ENCODE measurements at regions not wholly inside any gene's neighbourhood (a gene's known extent, or its start where the extent isn't known, plus 50 kb on each side); places are given as distances from the start of the nearest gene placed in this dataset.

- CTCF ChIA-PET = no interaction called here
- H3K27ac ChIP-seq (ENCODE audit: low read length) = no peak overlapping the region
- BruUV-seq (replicated peaks) = no TSS peak
These were observed 453.4 kb upstream of the AKR1E2 start for GRCh38 chr10:4372601-4373000.

GRCh38 chr10:4371691-4372295, 454.2 kb upstream of the AKR1E2 start:
- DNase-seq (ENCODE audit: low read depth, low spot score) = no peak
- CTCF ChIA-PET = no interaction called here
- POLR2A ChIA-PET = no interaction called here
- TF ChIP-seq POLR2AphosphoS5 (IDR thresholded peaks at IDR 0.05; ENCODE audit: low read depth, low read length) (no peak), TCF7L2 (IDR thresholded peaks at IDR 0.05; ENCODE audit: low read depth, low read length) (no peak), REST (IDR thresholded peaks at IDR 0.05; ENCODE audit: insufficient read depth in 1 of 2, low read depth in 2 of 2, low read length in 1 of 2) (no peak), CTCF (IDR thresholded peaks at IDR 0.05) (no peak), SIN3A (IDR thresholded peaks at IDR 0.05; ENCODE audit: borderline replicate concordance, insufficient read depth, low read depth, low read length) (no peak)
- no peak for ATAC-seq
- Histone ChIP-seq H3K9me3 (ENCODE audit: control insufficient read depth, insufficient read depth, low read depth, low read length) (peaks cover 12% of the 10 kb centered on the region; the same call in 1 of the 2 replicates), H3K27me3 (ENCODE audit: control insufficient read depth, insufficient read depth, low read length) (no peaks in the 10 kb centered on the region), H3K36me3 (ENCODE audit: control insufficient read depth, insufficient read depth, low read length) (no peaks in the 10 kb centered on the region), H3K4me1 (ENCODE audit: control insufficient read depth, insufficient read depth, low read length) (no peaks in the 10 kb centered on the region), H3K27ac (ENCODE audit: low read length) (no peak overlapping the region), H3K4me3 (ENCODE audit: low read depth in 2 of 2, low read length in 2 of 2) (no peak overlapping the region)
- BruUV-seq (replicated peaks) = no TSS peak
- intact Hi-C loops (cut with micrococcal nuclease; ENCODE audit: unreplicated experiment) = no loop called here
- in situ Hi-C loops (cut with HindIII; ENCODE audit: low pct_unique_long_range_greater_than_20kb, low sequenced_read_pairs) = no loop called here

More at GRCh38 chr10:4372601-4373000, 453.4 kb upstream of the AKR1E2 start:
- DNase-seq (ENCODE audit: low read depth, low spot score) (no peak), ATAC-seq (no peak)
- H3K4me3 ChIP-seq (ENCODE audit: low read depth in 2 of 2, low read length in 2 of 2) = no peak overlapping the region
- TF ChIP-seq SIN3A (IDR thresholded peaks at IDR 0.05; ENCODE audit: borderline replicate concordance, insufficient read depth, low read depth, low read length) (no peak), TCF7L2 (IDR thresholded peaks at IDR 0.05; ENCODE audit: low read depth, low read length) (no peak), POLR2AphosphoS5 (IDR thresholded peaks at IDR 0.05; ENCODE audit: low read depth, low read length) (no peak), CTCF (IDR thresholded peaks at IDR 0.05) (no peak), REST (IDR thresholded peaks at IDR 0.05; ENCODE audit: insufficient read depth in 1 of 2, low read depth in 2 of 2, low read length in 1 of 2) (no peak)
- POLR2A ChIA-PET = no interaction called here
- in situ Hi-C loops (cut with HindIII; ENCODE audit: low pct_unique_long_range_greater_than_20kb, low sequenced_read_pairs) = no loop called here
- H3K27me3 ChIP-seq (ENCODE audit: control insufficient read depth, insufficient read depth, low read length) = no peaks in the 10 kb centered on the region
- intact Hi-C loops (cut with micrococcal nuclease; ENCODE audit: unreplicated experiment) = no loop called here
- no peaks in the 10 kb centered on the region for H3K36me3 ChIP-seq (ENCODE audit: control insufficient read depth, insufficient read depth, low read length)
- peaks cover 18% of the 10 kb centered on the region; the same call in 1 of the 2 replicates for H3K9me3 ChIP-seq (ENCODE audit: control insufficient read depth, insufficient read depth, low read depth, low read length)
- no peaks in the 10 kb centered on the region for H3K4me1 ChIP-seq (ENCODE audit: control insufficient read depth, insufficient read depth, low read length)

All from Panc1 (cell line).